ENCODE measurements at regions not wholly inside any gene's neighbourhood (a gene's known extent, or its start where the extent isn't known, plus 50 kb on each side); places are given as distances from the start of the nearest gene placed in this dataset.

DNA sequence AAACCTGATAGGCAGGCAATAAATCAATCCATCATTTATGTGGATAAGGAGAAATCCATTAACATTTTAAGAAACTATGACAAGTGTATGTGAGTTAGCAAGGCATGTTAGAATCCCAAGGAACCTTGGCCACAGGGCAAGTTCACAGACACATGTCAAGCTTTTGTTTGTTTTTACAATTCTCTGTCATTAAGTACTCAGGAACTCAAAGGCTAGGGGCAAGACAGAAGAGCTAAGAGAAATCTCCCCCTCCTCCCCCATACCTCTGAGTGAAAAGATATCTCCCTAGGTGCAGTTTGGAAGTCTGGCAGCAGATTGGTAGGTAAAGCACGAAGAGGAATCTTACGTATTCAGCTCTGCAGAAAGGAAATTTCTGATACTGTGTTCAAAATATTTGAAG is 348.1 kb downstream of the IRS1 start:
- TF ChIP-seq, protein P1, sequence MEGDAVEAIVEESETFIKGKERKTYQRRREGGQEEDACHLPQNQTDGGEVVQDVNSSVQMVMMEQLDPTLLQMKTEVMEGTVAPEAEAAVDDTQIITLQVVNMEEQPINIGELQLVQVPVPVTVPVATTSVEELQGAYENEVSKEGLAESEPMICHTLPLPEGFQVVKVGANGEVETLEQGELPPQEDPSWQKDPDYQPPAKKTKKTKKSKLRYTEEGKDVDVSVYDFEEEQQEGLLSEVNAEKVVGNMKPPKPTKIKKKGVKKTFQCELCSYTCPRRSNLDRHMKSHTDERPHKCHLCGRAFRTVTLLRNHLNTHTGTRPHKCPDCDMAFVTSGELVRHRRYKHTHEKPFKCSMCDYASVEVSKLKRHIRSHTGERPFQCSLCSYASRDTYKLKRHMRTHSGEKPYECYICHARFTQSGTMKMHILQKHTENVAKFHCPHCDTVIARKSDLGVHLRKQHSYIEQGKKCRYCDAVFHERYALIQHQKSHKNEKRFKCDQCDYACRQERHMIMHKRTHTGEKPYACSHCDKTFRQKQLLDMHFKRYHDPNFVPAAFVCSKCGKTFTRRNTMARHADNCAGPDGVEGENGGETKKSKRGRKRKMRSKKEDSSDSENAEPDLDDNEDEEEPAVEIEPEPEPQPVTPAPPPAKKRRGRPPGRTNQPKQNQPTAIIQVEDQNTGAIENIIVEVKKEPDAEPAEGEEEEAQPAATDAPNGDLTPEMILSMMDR (IDR thresholded peaks at IDR 0.05): no peak
- TF ChIP-seq POLR2A (IDR thresholded peaks at IDR 0.05): no peak
